ENCODE measurements at regions not wholly inside any gene's neighbourhood (a gene's known extent, or its start where the extent isn't known, plus 50 kb on each side); places are given as distances from the start of the nearest gene placed in this dataset.

- no peak for DNase-seq (ENCODE audit: low read depth in 1 of 2, low spot score in 1 of 2)
Observed at GRCh38 chr1:21347072-21347581, 56.9 kb upstream of the ECE1 start.

- DNase-seq (ENCODE audit: low read depth in 1 of 2, low spot score in 1 of 2) = no peak
Observed at GRCh38 chr1:21346365-21347071, 56.3 kb upstream of the ECE1 start.

- no peak for DNase-seq (ENCODE audit: low read depth in 1 of 2, low spot score in 1 of 2)
Observed at GRCh38 chr1:21344750-21345443, 54.6 kb upstream of the ECE1 start.

GRCh38 chr1:21344098-21344749 is 54.0 kb upstream of the ECE1 start:
- no peak for DNase-seq (ENCODE audit: low read depth in 1 of 2, low spot score in 1 of 2)

GRCh38 chr1:21342961-21343838 is 52.9 kb upstream of the ECE1 start:
- DNase-seq (ENCODE audit: low read depth in 1 of 2, low spot score in 1 of 2) = no peak

- no peak for DNase-seq (ENCODE audit: low read depth in 1 of 2, low spot score in 1 of 2)
Observed at GRCh38 chr1:21341517-21342078, 51.3 kb upstream of the ECE1 start.

- DNase-seq (ENCODE audit: low read depth in 1 of 2, low spot score in 1 of 2) = no peak
Observed at GRCh38 chr1:21341022-21341421, 50.8 kb upstream of the ECE1 start.

- DNase-seq (ENCODE audit: low read depth in 1 of 2, low spot score in 1 of 2) = no peak
Observed at GRCh38 chr1:21340230-21340945, 50.1 kb upstream of the ECE1 start.
